Adrenal gland (tissue), 5 donors: ENCODE measurements at regions not wholly inside any gene's neighbourhood (a gene's known extent, or its start where the extent isn't known, plus 50 kb on each side); places are given as distances from the start of the nearest gene placed in this dataset.

ENCODE experiments used
- POLR2A ChIP-seq, 2 donors: fragments of 450-650 bp; IDR thresholded peaks; one replicate each; pipeline ENCODE4 v1.6.1; 2017; ENCODE audit warnings: antibody characterized with exemption in 2 of 2, mild to moderate bottlenecking in 2 of 2, moderate library complexity in 1 of 2
- TF ChIP-seq, protein P1 (sequence below), 6 experiments: fragments of 450-650 bp in 4 of 6; fragments of 200-600 bp in 2 of 6; sonication (generic) in 1 of 6; IDR thresholded peaks; 1 replicate in 5 of 6; 2 replicates in 1 of 6; pipeline versions ENCODE4 v1.5.1 to v1.8.0; 2016 to 2021; ENCODE audit warnings: antibody characterized with exemption in 6 of 6, mild to moderate bottlenecking in 2 of 6, moderate library complexity in 1 of 6
- donor health status: DM: no; HTN: no; CAD: no.

- TF ChIP-seq, protein P1, sequence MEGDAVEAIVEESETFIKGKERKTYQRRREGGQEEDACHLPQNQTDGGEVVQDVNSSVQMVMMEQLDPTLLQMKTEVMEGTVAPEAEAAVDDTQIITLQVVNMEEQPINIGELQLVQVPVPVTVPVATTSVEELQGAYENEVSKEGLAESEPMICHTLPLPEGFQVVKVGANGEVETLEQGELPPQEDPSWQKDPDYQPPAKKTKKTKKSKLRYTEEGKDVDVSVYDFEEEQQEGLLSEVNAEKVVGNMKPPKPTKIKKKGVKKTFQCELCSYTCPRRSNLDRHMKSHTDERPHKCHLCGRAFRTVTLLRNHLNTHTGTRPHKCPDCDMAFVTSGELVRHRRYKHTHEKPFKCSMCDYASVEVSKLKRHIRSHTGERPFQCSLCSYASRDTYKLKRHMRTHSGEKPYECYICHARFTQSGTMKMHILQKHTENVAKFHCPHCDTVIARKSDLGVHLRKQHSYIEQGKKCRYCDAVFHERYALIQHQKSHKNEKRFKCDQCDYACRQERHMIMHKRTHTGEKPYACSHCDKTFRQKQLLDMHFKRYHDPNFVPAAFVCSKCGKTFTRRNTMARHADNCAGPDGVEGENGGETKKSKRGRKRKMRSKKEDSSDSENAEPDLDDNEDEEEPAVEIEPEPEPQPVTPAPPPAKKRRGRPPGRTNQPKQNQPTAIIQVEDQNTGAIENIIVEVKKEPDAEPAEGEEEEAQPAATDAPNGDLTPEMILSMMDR (IDR thresholded peaks at IDR 0.05): no peak
- TF ChIP-seq POLR2A (IDR thresholded peaks at IDR 0.05): no peak
These were observed 112.4 kb upstream of the ARG1 start for GRCh38 chr6:131460614-131461000.
